Stimulated activated CD4-positive, alpha-beta T cell treated with anti-CD3 and anti-CD28 coated beads, Interleukin-2, amount 100 ng/mL, for 4 hours (primary cell): ENCODE measurements at regions not wholly inside any gene's neighbourhood (a gene's known extent, or its start where the extent isn't known, plus 50 kb on each side); places are given as distances from the start of the nearest gene placed in this dataset.

Source experiments
- DNase-seq: peaks from one replicate; pipeline ENCODE4 v3.0.0-alpha.2; 2020; ENCODE audit warnings: low read depth

DNA sequence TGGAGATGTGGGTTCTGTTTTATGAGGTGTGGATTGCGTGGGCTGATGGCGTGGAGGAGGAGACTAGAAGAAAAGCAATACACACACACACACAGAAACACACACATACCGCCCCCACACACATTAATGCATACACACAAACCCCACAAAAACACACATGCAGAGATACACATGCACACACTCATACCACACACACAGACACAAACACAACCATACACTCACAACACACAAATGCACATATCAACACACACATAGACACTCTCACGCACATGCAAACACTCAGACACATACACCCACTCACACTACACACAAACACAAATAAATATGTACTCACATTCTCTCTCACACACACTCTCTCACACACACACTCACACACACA is 75.7 kb upstream of the UBL3 start:
- DNase-seq: no peak

DNA sequence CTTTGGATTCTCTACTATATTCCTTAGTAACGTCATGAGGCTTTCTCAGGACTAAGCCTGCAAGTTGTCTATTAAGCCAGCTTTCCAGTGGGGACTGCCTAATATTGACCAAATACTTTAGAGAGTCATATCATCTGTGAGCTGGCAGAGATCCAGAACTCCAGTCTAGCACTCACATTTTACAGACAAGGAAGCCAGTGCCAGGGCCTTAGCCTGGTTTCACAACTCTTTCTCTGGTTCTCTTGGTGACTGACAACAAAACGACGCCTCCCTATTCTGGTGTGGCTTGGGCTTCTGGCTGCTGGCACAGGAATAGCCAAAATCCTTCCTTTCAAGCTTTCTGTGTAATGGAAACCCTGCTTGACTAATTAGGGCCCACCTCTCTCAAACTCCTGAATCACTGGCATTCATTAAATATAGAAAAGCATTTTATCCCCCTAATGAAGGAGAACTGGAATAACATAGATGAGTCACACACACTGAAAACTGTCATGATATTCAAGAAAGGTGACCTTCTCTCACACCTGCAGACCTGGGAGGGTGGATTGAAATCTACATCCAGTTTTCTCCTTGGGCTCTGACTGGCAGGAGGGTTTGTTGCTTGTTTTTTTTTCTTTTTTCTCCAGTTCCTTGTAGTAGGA is 75.2 kb upstream of the UBL3 start:
- DNase-seq: no peak

DNA sequence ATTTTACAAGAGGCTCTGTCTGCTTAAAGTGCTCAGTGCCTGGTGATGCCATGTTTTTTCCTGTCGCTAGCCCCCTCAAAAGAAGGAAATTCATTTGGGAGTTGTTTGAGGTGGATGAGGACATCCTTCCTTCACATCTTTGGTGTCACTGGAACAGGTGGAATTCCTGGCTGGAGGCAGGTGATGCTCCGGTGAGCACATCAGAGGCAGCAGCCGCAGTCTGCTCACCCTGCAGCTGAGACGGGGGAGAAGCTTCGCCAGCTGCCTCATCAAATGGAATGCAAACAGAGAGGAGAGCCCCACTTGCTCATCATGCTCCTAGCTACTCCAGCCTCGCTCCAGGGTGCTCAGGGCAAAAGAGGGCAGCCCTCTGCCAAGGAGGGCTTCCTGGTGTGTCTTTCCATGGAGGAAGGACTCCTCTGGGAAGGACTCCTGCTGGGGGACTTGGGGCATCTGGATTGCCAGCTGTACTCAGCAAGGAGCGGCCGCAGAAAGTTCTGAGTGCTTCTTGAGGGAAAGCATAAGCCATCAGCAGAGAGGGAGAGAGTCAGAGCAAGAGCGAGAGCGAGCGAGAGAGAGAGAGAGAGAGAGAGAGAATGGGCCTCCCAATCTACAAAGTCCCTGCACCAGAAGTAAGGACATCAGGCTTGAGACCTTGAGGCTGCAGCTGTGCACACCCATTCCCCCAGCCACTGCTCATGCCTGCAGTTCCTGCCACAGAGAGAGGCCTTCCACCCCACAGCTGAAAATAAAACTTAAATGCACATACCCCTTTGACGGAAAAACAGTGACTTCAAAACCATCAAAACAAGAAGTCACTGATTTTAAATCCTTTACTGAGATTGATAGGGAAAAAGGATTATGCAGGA is 74.3 kb upstream of the UBL3 start:
- no peak for DNase-seq

DNA sequence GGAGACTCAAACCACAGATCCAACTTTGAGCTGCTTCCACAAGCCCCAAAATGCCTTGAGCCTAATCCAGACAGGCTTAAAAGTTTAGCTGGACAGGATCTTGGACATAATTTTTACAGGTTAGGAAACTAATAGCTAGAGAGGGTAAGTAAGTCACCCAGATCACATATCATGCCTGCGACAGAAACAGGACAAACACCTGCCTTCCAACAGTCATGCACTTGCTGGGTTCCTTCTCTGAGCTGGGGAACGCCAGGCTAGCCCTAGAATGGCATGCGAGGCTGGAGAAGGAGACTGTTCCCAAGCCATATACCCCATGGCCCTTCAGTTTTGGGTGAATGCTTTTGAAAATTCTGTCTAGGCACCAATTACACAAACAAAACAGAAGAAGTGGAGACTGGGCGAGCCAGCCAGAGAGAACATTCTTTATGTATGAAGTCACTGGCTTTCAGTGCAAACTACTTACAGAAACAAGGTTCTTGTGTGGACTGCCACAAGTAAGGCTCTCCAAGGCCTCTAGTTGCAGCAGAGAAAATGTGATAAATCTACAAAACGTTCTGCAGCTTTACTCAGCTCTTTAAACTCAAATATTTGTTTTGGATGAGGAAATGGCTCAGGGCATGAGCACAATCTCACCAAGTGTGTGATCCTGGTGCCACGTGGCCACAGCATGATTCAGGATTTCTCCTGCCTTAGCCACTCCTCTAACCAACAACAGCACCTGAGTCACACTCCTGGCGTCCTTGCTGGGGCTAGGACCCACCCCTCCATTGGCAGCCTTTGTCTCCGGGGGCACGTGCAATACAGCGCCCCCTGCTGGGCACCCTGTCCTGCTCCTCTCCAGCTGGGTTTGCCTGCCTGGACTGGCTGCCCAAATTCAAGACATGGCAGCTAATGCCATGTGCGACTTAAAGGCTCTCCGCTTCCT is 73.4 kb upstream of the UBL3 start:
- DNase-seq: peak; percentile 62

DNA sequence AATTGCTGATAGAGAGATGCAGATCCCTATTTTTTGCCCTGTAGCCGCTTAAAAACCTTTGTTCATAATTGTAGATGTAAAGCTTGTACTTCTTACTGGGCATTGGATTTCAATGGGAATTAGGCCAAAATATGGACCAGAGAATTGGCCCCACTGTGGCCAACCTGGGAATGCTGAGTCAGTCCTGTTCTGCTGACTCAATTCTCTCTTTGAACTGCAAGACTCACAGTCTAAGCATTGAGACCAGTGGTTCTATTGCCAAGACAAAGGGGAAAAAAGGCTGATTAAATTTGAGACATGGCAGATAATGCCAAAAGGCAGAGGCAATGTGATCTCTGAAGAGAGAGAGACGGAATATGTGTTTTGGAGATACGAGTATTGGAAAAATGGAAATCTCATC is 72.5 kb upstream of the UBL3 start:
- no peak for DNase-seq

DNA sequence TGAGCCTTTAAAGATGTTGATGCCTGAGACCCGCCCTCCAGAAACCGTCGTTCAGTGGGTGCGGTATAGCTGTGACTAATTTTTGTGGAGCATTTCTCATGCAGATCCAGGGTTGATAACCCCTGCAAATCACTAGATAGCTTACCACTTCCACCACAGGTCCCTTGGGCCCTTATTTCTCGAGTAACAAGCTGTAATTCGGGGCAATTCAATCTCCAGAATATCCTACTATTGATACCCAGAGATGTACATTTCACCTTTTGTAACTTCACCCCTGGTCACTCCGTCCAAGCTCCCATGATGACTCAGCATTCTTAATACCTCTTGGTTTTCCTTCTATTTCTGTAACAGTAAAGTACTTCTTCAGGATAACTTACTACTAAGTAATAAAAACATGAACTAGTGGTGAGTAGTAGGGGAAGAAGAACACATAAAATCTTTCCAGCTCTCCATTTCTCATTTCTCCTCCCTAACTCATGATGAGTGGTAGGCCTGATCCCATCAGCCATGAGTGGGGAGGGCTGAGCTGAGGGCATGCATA is 71.9 kb upstream of the UBL3 start:
- no peak for DNase-seq

DNA sequence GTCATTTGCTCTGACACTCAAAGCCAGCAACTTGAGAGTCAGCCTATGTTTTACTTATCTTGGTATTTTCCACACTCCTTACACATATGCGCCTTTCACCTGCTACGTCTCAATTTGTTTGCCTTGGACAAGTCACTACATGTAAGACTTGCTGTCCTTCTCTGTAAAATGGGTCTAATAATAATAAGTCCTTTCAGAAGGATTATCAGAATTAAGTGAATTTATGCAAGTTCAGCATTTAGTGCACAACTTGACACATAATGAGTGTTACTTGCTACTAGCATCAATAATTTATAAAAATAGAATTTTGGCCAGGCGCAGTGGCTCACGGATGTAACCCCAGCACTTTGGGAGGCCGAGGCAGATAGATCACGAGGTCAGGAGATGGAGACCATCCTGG is 71.1 kb upstream of the UBL3 start:
- DNase-seq: no peak

DNA sequence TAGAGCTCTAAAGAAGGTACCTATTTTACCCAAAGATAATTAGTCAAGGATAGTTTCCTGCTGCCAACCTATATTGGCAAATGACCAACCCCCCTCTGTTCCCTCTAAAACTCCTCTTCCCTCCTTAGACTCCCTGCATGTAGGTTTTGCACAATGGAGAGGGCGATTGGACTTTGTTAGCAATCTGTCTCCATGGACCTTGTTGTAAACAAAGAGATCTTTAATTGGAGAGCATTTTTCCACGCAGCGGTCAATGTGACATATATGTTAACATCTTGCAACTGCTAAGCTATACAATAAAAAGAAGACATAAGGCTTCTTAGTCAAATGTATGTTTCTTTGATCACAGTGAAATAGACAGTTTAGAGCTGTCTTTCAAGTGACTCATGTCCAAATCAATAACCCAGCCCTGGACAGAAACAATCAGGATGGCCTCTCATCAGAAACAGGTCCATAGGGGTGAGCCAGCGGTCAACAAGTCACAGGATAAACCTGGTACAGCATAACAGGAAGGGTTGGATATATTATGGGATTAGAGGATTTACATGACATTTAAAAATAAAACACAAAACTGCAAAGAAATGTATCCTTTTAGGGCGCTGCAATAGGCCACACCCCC is 69.7 kb upstream of the UBL3 start:
- DNase-seq: no peak

DNA sequence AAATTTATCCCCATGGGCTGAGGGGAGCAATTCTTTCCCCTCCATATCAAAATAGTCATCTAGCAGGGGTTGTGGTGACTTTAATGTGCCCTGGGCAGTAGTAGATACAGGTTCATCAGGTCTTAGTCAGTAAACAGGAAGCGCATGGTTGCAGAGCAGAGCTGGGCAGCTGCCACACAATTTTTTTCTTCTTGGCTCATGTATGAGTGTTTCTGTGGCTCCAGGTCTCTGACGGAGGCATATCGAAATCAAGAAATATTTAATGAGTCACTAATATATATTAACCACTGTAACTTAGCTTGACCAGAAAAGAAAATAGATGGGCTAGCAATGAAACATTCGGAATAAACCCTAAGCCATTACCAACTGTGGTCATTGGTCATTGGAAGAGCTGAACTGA is 68.4 kb upstream of the UBL3 start:
- DNase-seq: no peak

DNA sequence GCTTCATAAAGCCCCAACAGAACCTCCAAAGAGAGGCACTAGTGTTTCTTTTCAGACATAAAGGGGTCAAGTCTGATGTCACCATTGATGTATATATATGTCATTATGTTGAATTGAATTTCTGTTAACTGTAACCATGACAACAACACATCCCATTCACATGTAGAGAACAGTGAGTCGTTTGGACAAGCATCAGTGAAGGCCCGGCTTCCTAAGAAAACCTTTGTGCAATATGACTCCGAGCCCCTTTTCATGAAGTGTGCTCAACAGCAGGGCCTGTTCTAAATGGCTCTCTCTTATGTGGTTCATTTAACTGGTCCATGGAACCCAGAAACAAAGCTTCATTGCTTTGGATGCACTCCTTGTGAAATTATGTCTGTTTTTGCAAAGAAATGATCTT is 67.2 kb upstream of the UBL3 start:
- no peak for DNase-seq

DNA sequence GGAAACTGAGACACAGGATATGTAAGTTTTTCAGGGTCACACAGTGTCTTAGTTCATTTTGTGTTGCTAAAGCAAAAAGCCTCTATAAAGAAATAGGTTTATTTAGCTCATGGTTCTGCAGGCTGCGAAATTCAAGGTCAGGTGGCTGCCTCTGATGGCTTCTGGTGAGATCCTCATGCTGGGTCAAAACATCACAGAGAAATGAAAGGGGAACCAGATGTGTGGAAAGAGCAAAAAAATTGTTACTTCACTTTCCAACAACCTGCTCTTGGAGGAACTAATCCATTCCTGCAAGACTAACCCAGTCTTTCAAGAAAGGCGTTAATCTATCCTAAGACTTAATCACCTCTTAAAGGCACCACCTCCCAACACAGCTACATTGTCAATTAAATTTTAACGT is 64.2 kb upstream of the UBL3 start:
- DNase-seq: no peak

DNA sequence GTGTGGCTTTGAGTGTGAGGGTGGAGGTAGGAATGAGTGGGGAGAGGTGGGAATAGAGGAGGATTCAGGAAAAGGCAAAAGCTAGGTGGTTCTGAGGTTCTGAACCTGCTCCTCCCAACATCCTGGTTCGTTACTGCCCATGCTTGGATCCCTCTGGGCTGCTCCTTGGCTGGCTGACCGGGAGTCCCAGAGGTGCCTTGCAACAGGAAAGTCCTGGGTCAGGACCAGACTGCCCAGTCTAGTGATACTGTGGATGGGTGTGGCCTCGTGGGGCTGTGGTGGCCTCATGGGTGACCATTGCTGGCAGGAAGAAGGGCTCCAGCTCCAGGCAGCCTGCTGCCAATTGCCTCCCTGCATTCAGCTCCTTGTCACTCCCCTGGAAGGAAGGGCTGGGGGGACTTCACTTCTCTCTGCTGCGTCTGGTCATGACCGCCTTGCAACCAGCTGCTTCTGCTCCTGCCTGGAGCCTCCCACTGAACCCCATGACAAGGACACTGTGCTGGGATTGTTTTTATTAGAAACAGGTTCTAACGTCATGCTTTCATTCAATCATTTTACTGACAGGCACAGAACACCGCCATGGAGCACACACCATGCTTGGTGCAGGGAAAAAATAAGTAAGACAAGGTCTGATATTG is 61.5 kb upstream of the UBL3 start:
- no peak for DNase-seq

DNA sequence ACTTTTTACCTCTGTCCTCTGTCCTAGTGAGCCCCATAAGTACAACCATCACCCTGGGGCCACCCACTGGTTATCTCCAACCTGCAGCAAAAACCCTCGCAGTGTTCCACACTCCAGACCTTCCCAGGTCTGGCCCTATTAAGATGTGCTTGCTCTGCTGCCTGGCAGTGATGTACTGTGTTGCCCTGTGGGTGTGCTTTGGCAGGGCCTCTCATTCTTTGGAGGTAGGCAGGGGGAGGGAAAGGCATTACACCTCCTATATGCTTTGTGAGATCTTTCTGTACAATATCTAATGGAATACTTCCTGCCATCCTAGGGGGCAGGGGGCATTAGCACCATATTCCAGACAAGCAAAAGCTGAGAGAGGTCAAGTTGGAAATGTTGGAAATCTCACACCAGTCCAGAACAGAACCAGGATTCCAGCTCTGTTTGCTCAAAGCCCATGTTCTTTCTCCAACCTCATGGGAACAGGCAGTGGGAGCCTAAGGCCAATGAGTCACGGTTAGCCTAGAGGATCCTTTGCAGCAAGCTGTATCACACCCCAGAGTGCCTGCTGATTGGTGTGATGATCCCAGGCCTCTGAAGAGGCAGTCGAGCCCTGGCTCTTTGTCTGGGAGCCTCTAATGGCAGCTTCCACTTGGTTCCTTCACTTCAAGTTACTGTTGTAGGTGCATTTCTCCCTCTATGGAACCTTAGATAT is 59.7 kb upstream of the UBL3 start:
- no peak for DNase-seq

DNA sequence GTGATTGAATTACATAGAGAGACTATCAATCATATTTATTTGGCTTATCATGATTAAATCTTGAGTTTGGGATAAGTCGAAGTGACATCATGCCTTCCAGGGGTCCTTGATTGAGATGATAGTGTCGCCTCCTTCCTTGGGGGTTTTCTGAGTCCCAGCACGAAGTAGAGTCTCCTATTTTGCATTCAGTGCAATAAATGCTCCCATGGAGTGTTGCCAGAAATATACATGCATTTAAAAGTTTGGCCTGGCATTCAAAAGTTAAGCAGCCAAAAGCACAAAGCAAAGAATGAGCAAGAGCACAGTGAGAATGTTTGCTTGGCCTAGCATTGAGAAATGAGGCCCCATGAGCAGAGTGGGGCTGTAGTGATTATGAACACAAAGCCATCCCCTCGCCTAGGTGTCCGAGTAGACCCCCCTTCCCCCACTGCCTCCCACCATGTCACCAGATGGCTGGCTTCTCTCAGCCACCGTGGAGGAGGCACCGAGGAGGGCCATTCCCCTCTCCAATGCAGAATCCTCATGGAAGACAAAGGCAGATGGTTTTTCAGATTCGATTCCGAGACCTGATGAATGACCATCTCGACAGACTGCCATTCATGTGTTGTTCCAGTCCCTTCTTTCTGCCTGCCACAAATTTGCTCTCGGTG is 58.8 kb upstream of the UBL3 start:
- DNase-seq: no peak

DNA sequence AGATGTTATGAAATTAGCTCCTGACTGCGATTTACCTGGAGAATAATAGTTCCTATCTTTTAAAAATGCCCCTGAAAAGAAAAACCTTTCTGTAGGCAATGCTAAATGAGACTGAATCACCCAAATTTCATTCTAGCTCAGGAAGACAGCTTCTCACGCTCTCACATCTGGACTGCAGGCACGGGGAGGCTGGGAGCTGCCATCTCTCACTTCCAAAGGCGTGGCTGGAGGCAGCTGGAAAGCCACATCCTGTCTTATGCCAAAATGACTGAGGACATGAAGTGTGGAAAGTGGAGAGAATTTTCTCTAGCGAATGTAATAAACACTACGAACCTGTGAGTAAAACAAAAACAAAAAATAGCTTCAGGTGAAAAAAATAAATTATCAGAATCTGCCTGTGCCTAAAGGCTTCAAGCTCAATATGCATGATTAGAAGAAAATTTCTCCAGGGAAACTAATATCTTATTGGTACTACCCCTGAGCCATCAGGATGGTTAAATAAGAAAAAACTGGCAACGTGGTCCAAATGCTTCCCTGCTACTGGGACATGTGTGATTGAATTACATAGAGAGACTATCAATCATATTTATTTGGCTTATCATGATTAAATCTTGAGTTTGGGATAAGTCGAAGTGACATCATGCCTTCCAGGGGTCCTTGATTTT is 58.1 kb upstream of the UBL3 start:
- DNase-seq: no peak

DNA sequence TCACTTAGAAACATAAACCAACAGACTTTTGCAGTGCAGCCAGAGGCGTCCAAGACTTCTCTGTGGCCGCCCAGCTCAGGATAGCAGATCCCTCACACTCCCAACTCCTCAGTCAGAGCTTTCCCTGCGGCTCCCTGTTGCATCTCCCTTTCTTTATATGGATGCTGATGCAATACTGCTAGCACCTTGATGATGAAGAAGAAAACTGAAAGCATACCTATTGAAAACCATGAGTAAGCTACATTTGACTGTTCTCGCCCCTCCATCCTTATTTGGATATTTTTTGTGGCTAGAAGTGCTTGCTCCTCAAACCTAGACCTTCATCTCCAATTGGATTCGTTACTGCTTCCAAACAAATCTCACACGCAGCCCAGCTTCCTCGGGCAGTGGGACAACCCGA is 57.3 kb upstream of the UBL3 start:
- DNase-seq: no peak

DNA sequence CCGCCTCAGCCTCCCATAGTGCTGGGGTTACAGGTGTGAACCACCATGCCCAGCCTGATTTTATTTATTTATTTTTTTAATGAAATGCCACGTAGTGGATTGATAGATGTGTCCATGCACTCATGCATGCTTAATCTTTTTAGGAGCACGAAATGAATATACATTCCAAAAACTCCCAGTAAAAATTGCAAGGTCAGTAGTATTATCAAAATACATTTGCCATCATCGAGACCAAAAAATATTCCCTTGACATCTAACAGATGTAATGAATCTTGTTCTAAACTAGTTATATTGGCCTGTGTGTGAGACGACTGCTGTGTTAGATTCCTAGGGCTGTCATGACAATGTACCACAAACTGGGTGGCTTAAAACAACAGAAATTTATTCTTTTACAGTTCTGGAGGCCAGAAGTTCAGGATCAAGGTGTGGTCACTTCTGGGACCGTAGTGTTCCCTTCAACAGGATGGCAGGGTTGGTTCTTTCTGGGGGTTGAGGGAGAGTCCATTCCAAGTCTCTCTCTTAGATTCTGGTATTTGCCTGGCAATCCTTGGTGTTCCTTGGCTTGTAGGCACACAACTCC is 56.1 kb upstream of the UBL3 start:
- no peak for DNase-seq

DNA sequence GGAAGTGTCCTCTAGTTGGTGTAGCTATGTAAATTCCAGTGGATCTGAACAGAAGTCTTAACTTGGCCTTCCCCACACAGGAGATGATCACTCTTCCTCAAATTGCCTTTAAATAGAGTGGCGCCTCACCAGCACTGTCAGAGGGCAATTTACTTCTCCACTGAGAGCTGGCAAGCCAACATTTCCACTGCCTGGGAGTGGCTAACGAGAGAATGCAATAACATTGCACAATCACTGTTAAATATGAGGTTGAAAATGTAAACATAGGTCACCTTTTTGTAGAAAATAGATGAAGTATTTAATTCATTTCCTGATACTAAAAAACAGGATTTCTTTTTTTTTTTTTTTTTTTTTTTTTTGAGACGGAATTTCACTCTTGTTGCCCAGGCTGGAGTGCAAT is 55.4 kb upstream of the UBL3 start:
- no peak for DNase-seq

DNA sequence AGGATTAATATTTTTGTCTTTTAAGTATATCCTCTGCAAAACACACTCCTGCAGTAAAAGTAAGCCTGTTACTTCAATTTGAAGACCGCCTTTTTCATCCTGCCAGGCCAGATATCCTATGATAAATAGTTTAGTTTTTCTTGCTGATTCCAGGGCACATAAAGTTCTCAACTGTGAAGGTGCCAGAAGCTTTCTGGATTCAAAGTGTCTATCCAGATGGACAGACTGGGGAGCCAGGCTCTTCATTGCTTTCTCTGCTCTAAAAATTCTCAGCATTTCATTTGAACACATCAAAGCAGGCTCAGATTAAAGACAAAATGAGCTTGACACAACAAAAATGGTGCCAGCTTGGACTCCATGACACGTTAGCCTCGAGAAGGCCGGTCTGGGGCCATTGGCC is 53.6 kb upstream of the UBL3 start:
- DNase-seq: no peak

DNA sequence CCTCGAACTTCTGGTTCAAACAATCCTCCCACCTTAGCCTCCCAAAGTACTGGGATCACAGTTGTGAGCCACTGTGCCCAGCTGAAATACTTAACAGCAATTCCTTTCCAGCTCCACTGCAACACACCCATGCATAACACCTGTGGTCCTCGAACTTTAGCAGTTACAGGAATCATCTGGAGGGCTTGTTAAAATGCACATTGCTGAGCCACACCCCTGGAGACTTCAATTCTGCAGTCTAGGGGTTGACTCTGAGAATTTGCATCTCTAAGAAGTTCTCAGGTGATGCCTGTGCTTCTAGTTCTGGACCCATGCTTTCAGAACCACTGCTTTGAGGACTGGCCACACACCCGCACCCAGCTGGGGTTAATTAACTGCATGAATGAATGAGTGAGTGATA is 53.1 kb upstream of the UBL3 start:
- no peak for DNase-seq
